ENCODE measurements at regions not wholly inside any gene's neighbourhood (a gene's known extent, or its start where the extent isn't known, plus 50 kb on each side); places are given as distances from the start of the nearest gene placed in this dataset.

GRCh38 chr15:69537901-69538300 lies 85.3 kb downstream of the RPLP1 start:
- H3K4me3 ChIP-seq (ENCODE audit: low read depth, low read length) = no peak overlapping the region
- DNase-seq (ENCODE audit: low read depth, low spot score) = no peak
- POLR2A ChIA-PET = no interaction called here
- CTCF ChIA-PET = no interaction called here
- no peak for TF ChIP-seq CTCF (IDR thresholded peaks at IDR 0.05; ENCODE audit: insufficient read depth, low read length, missing control alignments)

DNA sequence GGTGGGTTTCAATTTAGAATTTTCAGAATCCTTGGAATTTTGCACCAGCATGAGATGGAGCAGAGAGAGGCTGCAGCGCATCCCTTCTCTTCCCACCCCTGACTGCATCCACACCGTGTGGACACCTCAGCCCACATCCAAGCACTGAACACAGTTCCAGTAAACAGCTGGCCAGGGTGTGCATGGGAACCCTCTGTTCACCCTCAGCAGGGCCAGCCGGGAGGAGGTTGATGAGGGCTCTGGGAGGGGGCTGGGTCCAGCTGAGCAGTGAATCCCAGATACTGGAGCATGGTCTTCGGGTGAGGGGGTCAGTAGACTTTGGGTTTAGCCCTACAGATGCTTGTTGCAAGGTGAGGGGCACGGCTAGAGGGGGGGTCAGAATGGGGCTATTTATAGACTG lies 85.8 kb downstream of the RPLP1 start:
- POLR2A ChIA-PET = no interaction called here
- DNase-seq (ENCODE audit: low read depth, low spot score) = no peak
- CTCF ChIA-PET = no interaction called here
- TF ChIP-seq CTCF (IDR thresholded peaks at IDR 0.05; ENCODE audit: insufficient read depth, low read length, missing control alignments) = no peak
- no peak overlapping the region for H3K4me3 ChIP-seq (ENCODE audit: low read depth, low read length)

GRCh38 chr15:69539345-69539744 lies 86.7 kb downstream of the RPLP1 start:
- TF ChIP-seq CTCF (IDR thresholded peaks at IDR 0.05; ENCODE audit: insufficient read depth, low read length, missing control alignments) = no peak
- ChIA-PET CTCF (interaction anchor here (1.0 to 1.1 kb wide), 2 partner anchors 17 to 62 kb away, joined by 4 read pairs; no protein-coding TSS in a partner anchor), POLR2A (no interaction called here)
- no peak for DNase-seq (ENCODE audit: low read depth, low spot score)
- no peak overlapping the region for H3K4me3 ChIP-seq (ENCODE audit: low read depth, low read length)

DNA sequence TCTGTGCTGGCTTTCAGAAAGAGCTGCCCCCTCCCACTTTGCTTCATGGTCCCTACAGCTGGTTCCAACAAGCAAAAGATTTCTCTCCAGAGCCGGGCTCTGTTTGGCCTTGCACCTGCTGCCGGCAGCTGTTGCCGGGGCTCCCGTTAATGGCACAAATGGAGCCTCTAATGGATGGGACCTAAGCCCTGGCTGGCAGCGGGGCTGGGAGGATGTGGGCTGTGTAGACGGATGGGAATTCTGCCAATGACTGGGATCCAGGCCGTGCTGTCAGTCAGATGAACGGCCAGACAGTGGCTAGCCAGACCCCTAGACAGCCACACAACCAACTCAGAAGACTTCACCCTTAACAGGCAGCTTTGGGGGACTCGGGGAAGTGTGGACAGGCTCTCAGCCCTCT lies 88.0 kb downstream of the RPLP1 start:
- H3K4me3 ChIP-seq (ENCODE audit: low read depth, low read length) = no peak overlapping the region
- POLR2A ChIA-PET = no interaction called here
- no peak for DNase-seq (ENCODE audit: low read depth, low spot score)
- TF ChIP-seq CTCF (IDR thresholded peaks at IDR 0.05; ENCODE audit: insufficient read depth, low read length, missing control alignments) = no peak
- CTCF ChIA-PET = no interaction called here

GRCh38 chr15:69542028-69542427 lies 89.4 kb downstream of the RPLP1 start:
- TF ChIP-seq CTCF (IDR thresholded peaks at IDR 0.05; ENCODE audit: insufficient read depth, low read length, missing control alignments) = no peak
- POLR2A ChIA-PET = no interaction called here
- DNase-seq (ENCODE audit: low read depth, low spot score) = no peak
- H3K4me3 ChIP-seq (ENCODE audit: low read depth, low read length) = no peak overlapping the region
- CTCF ChIA-PET = interaction anchor here (1.4 kb wide), 1 partner anchor 946 kb away, joined by 4 read pairs; no protein-coding TSS in a partner anchor

GRCh38 chr15:69543681-69544364 lies 91.2 kb downstream of the RPLP1 start:
- POLR2A ChIA-PET = no interaction called here
- no peak overlapping the region for H3K4me3 ChIP-seq (ENCODE audit: low read depth, low read length)
- DNase-seq (ENCODE audit: low read depth, low spot score) = no peak
- CTCF ChIA-PET = interaction anchor here (1.1 to 1.6 kb wide), 2 partner anchors 12 kb away, joined by 3 to 5 read pairs; no protein-coding TSS in a partner anchor
- no peak for TF ChIP-seq CTCF (IDR thresholded peaks at IDR 0.05; ENCODE audit: insufficient read depth, low read length, missing control alignments)
